ENCODE measurements at regions not wholly inside any gene's neighbourhood (a gene's known extent, or its start where the extent isn't known, plus 50 kb on each side); places are given as distances from the start of the nearest gene placed in this dataset.
"Not testable (repeated sequence)": the region's sequence is repeated elsewhere in the genome, so short reads cannot be mapped to it uniquely, and the experiment has no call there.

- no peaks in the 10 kb centered on the region for H3K36me3 Mint-ChIP-seq (ENCODE audit: insufficient read depth)
- H3K9me3 Mint-ChIP-seq (ENCODE audit: low read depth), result no peaks in the 10 kb centered on the region
- no peak for TF ChIP-seq CTCF (IDR thresholded peaks at IDR 0.05; ENCODE audit: unreplicated experiment)
- DNase-seq (ENCODE audit: low spot score, unreplicated experiment), result no peak
- H3K27me3 Mint-ChIP-seq, result no peaks in the 10 kb centered on the region
- peak overlapping the region; percentile 99 for H3K27ac Mint-ChIP-seq
- H3K4me1 Mint-ChIP-seq (ENCODE audit: low read depth), result peaks cover 61% of the 10 kb centered on the region
- peak overlapping the region; percentile 72 for H3K4me3 Mint-ChIP-seq (ENCODE audit: low read depth)
Observed at GRCh38 chr20:53736122-53736756, 142.6 kb upstream of the ZNF217 start.

- no peaks in the 10 kb centered on the region for H3K36me3 Mint-ChIP-seq (ENCODE audit: insufficient read depth)
- peak overlapping the region; percentile 72 for H3K4me3 Mint-ChIP-seq (ENCODE audit: low read depth)
- H3K27ac Mint-ChIP-seq, result peak overlapping the region; percentile 99
- H3K4me1 Mint-ChIP-seq (ENCODE audit: low read depth), result peaks cover 54% of the 10 kb centered on the region
- DNase-seq (ENCODE audit: low spot score, unreplicated experiment), result no peak
- H3K27me3 Mint-ChIP-seq, result no peaks in the 10 kb centered on the region
- H3K9me3 Mint-ChIP-seq (ENCODE audit: low read depth), result no peaks in the 10 kb centered on the region
- TF ChIP-seq CTCF (IDR thresholded peaks at IDR 0.05; ENCODE audit: unreplicated experiment), result no peak
Observed at GRCh38 chr20:53735536-53736050, 142.0 kb upstream of the ZNF217 start.

- Mint-ChIP-seq H3K9me3 (ENCODE audit: low read depth) (no peaks in the 10 kb centered on the region), H3K4me1 (ENCODE audit: low read depth) (peaks cover 40% of the 10 kb centered on the region), H3K27me3 (no peaks in the 10 kb centered on the region), H3K36me3 (ENCODE audit: insufficient read depth) (no peaks in the 10 kb centered on the region), H3K4me3 (ENCODE audit: low read depth) (no peak overlapping the region), H3K27ac (peak overlapping the region; percentile 23)
- DNase-seq (ENCODE audit: low spot score, unreplicated experiment), result no peak
- TF ChIP-seq CTCF (IDR thresholded peaks at IDR 0.05; ENCODE audit: unreplicated experiment), result no peak
Observed at GRCh38 chr20:53734006-53734688, 140.5 kb upstream of the ZNF217 start.

GRCh38 chr20:53731595-53731994, 138.0 kb upstream of the ZNF217 start:
- Mint-ChIP-seq H3K4me1 (ENCODE audit: low read depth) (peaks cover 14% of the 10 kb centered on the region), H3K4me3 (ENCODE audit: low read depth) (no peak overlapping the region), H3K9me3 (ENCODE audit: low read depth) (no peaks in the 10 kb centered on the region), H3K27ac (no peak overlapping the region), H3K36me3 (ENCODE audit: insufficient read depth) (no peaks in the 10 kb centered on the region), H3K27me3 (no peaks in the 10 kb centered on the region)
- TF ChIP-seq CTCF (IDR thresholded peaks at IDR 0.05; ENCODE audit: unreplicated experiment), result no peak
- no peak for DNase-seq (ENCODE audit: low spot score, unreplicated experiment)

- no peak for DNase-seq (ENCODE audit: low spot score, unreplicated experiment)
- H3K27ac Mint-ChIP-seq, result peak overlapping the region; percentile 2
- H3K4me3 Mint-ChIP-seq (ENCODE audit: low read depth), result no peak overlapping the region
- H3K27me3 Mint-ChIP-seq, result no peaks in the 10 kb centered on the region
- no peaks in the 10 kb centered on the region for H3K4me1 Mint-ChIP-seq (ENCODE audit: low read depth)
- TF ChIP-seq CTCF (IDR thresholded peaks at IDR 0.05; ENCODE audit: unreplicated experiment), result no peak
- H3K36me3 Mint-ChIP-seq (ENCODE audit: insufficient read depth), result no peaks in the 10 kb centered on the region
- H3K9me3 Mint-ChIP-seq (ENCODE audit: low read depth), result no peaks in the 10 kb centered on the region
Observed at GRCh38 chr20:53728359-53728758, 134.7 kb upstream of the ZNF217 start.

GRCh38 chr20:53727239-53727638, 133.6 kb upstream of the ZNF217 start:
- not testable (repeated sequence) for H3K27me3 Mint-ChIP-seq; H3K4me1 Mint-ChIP-seq (ENCODE audit: low read depth); H3K9me3 Mint-ChIP-seq (ENCODE audit: low read depth); H3K36me3 Mint-ChIP-seq (ENCODE audit: insufficient read depth); H3K4me3 Mint-ChIP-seq (ENCODE audit: low read depth); H3K27ac Mint-ChIP-seq; DNase-seq (ENCODE audit: low spot score, unreplicated experiment)

Data from progenitor cell of endocrine pancreas (in vitro differentiated cells).